Fibroblast of upper back skin (primary cell): ENCODE measurements at regions not wholly inside any gene's neighbourhood (a gene's known extent, or its start where the extent isn't known, plus 50 kb on each side); places are given as distances from the start of the nearest gene placed in this dataset.

Experiments used
- DNase-seq: peaks from one replicate; pipeline ENCODE4 v3.0.0-alpha.2; 2013

- no peak for DNase-seq
Observed at GRCh38 chr3:64464955-64465354, 222.8 kb downstream of the ADAMTS9 start.

- DNase-seq: no peak
Observed at GRCh38 chr3:64463981-64464380, 223.8 kb downstream of the ADAMTS9 start.

GRCh38 chr3:64462203-64462602, 225.6 kb downstream of the ADAMTS9 start:
- peak; percentile 98 for DNase-seq

GRCh38 chr3:64460877-64461276, 226.9 kb downstream of the ADAMTS9 start:
- DNase-seq: peak; percentile 97

- DNase-seq: peak; percentile 49
Observed at GRCh38 chr3:64460141-64460730, 227.6 kb downstream of the ADAMTS9 start.

- peak; percentile 81 for DNase-seq
Observed at GRCh38 chr3:64459711-64460110, 228.1 kb downstream of the ADAMTS9 start.

- DNase-seq: no peak
Observed at GRCh38 chr3:64457811-64458210, 230.0 kb downstream of the ADAMTS9 start.

GRCh38 chr3:64456674-64457073, 231.1 kb downstream of the ADAMTS9 start:
- no peak for DNase-seq

GRCh38 chr3:64455351-64455750, 230.1 kb upstream of the PRICKLE2 start:
- DNase-seq: no peak

GRCh38 chr3:64454768-64455167, 229.5 kb upstream of the PRICKLE2 start:
- no peak for DNase-seq

- peak; percentile 87 for DNase-seq
Observed at GRCh38 chr3:64454179-64454578, 228.9 kb upstream of the PRICKLE2 start.

GRCh38 chr3:64451283-64452012, 226.2 kb upstream of the PRICKLE2 start:
- DNase-seq: no peak

- DNase-seq: no peak
Observed at GRCh38 chr3:64450396-64450956, 225.2 kb upstream of the PRICKLE2 start.

GRCh38 chr3:64449026-64449425, 223.8 kb upstream of the PRICKLE2 start:
- no peak for DNase-seq

GRCh38 chr3:64445944-64446300, 220.7 kb upstream of the PRICKLE2 start:
- DNase-seq: no peak

- no peak for DNase-seq
Observed at GRCh38 chr3:64445109-64445943, 220.1 kb upstream of the PRICKLE2 start.

GRCh38 chr3:64444490-64445108, 219.3 kb upstream of the PRICKLE2 start:
- DNase-seq: no peak

GRCh38 chr3:64443546-64444381, 218.5 kb upstream of the PRICKLE2 start:
- DNase-seq: peak; percentile 87

GRCh38 chr3:64441861-64442260, 216.6 kb upstream of the PRICKLE2 start:
- no peak for DNase-seq

- DNase-seq: peak; percentile 89
Observed at GRCh38 chr3:64440498-64440897, 215.2 kb upstream of the PRICKLE2 start.

- no peak for DNase-seq
Observed at GRCh38 chr3:64438812-64439211, 213.5 kb upstream of the PRICKLE2 start.

- no peak for DNase-seq
Observed at GRCh38 chr3:64438066-64438465, 212.8 kb upstream of the PRICKLE2 start.
